GM12865 (cell line): ENCODE measurements at regions not wholly inside any gene's neighbourhood (a gene's known extent, or its start where the extent isn't known, plus 50 kb on each side); places are given as distances from the start of the nearest gene placed in this dataset.

Source experiments
- DNase-seq: peaks from one replicate; pipeline ENCODE4 v3.0.0; 2010; ENCODE audit warnings: low read depth
- H3K4me3 ChIP-seq: 2 replicates; pipeline ENCODE4 v1.5.1; 2011; ENCODE audit warnings: mild to moderate bottlenecking, low read depth, low read length, control low read depth
- CTCF ChIP-seq: IDR thresholded peaks from 2 replicates; pipeline ENCODE4 v1.5.1; 2011; ENCODE audit warnings: low read length, control low read depth, low read depth, inconsistent platforms; ENCODE audit not compliant: insufficient read depth; ENCODE audit errors: missing control alignments

DNA sequence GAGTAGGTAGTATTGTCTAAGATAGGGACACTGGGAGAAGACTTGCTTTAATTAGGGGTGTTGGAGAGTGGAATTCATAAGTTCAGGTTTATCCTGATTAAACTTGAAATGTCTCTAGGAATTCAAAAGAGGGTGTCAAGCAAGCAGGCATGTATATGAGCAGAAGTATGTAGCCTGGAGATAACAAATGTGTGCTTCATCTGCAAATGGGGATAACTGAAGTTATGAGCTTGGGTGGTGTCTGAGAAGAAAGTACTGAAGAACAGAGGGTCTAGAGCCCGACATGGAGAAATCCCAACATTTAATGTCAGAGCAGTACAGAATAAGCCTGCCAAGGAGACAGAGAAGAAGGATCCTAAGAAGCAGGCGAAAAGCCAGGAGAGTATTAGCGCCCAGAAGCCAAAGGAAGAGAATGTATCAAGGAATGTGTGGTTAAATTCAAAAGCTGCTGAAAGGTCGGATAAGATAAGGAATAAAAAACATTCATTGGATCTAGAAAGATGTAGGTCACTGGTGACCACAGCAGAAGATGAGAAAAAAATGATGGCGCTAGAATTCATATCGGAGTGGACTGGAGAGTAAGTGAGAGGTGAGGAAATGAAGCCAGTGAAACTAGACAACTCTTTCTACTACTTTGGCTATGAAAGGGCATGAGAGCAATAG, 401.5 kb upstream of the PIK3R1 start:
- no peak for DNase-seq

GRCh38 chr5:67809589-67809988, 406.0 kb upstream of the PIK3R1 start:
- no peak overlapping the region for H3K4me3 ChIP-seq
- TF ChIP-seq CTCF, result no peak

More for the DNA sequence above, 401.5 kb upstream of the PIK3R1 start:
- no peak for TF ChIP-seq CTCF
- H3K4me3 ChIP-seq, result no peak overlapping the region

DNA sequence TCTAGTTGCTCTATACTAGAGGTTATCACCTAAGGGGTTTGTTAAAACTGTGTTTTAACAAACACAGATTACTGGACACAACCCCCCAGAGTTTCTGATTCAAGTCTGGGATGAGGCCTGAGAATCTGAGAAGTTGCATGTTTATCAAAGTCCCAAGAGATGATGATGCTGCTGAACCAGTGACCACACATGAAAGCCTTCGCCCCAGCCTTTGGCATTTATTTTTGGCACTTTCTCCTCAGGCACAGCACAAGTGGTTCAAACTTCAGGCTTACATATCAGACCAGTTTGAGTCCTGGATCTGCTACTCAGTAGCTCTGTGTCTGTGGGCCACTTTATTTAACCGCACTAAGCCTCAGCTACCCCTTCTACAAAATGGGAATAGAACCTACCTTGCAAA, 407.2 kb upstream of the PIK3R1 start:
- TF ChIP-seq CTCF, result no peak
- DNase-seq, result peak; percentile 38
- H3K4me3 ChIP-seq, result no peak overlapping the region

More at GRCh38 chr5:67809589-67809988, 406.0 kb upstream of the PIK3R1 start:
- peak; percentile 53 for DNase-seq

DNA sequence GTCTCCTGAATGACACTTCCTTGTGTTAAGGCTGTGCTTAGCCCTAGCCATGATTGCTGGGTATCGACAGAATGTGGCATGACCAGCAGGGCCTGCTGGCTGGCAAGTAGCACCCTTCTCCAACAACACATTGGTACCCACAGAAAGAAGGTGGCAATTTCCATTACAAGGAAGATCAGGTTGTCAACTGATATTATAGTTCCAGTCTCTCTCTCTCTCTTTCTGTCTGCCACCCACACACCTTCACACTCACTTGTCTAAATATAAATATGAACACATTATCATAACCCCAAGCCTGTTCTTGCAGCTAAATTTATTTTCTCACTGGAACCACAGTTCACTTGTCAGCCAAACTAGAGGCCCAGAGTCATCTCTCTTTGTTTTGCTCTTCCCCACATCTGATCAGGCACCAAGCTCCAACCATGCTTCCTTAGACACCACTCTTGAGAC, 408.1 kb upstream of the PIK3R1 start:
- no peak for TF ChIP-seq CTCF
- DNase-seq, result peak; percentile 34
- no peak overlapping the region for H3K4me3 ChIP-seq

GRCh38 chr5:67806654-67807438, 408.7 kb upstream of the PIK3R1 start:
- no peak for DNase-seq
- H3K4me3 ChIP-seq, result no peak overlapping the region
- no peak for TF ChIP-seq CTCF

GRCh38 chr5:67805666-67806348, 409.7 kb upstream of the PIK3R1 start:
- H3K4me3 ChIP-seq, result no peak overlapping the region
- TF ChIP-seq CTCF, result no peak
- no peak for DNase-seq
